ENCODE measurements at regions not wholly inside any gene's neighbourhood (a gene's known extent, or its start where the extent isn't known, plus 50 kb on each side); places are given as distances from the start of the nearest gene placed in this dataset.

- no peak for TF ChIP-seq POLR2A (IDR thresholded peaks at IDR 0.05)
- TF ChIP-seq, protein P1, sequence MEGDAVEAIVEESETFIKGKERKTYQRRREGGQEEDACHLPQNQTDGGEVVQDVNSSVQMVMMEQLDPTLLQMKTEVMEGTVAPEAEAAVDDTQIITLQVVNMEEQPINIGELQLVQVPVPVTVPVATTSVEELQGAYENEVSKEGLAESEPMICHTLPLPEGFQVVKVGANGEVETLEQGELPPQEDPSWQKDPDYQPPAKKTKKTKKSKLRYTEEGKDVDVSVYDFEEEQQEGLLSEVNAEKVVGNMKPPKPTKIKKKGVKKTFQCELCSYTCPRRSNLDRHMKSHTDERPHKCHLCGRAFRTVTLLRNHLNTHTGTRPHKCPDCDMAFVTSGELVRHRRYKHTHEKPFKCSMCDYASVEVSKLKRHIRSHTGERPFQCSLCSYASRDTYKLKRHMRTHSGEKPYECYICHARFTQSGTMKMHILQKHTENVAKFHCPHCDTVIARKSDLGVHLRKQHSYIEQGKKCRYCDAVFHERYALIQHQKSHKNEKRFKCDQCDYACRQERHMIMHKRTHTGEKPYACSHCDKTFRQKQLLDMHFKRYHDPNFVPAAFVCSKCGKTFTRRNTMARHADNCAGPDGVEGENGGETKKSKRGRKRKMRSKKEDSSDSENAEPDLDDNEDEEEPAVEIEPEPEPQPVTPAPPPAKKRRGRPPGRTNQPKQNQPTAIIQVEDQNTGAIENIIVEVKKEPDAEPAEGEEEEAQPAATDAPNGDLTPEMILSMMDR (IDR thresholded peaks at IDR 0.05), result no peak
These were observed 54.6 kb upstream of the GALNT15 start for GRCh38 chr3:16119887-16120286.
